ENCODE measurements at regions not wholly inside any gene's neighbourhood (a gene's known extent, or its start where the extent isn't known, plus 50 kb on each side); places are given as distances from the start of the nearest gene placed in this dataset.

DNA sequence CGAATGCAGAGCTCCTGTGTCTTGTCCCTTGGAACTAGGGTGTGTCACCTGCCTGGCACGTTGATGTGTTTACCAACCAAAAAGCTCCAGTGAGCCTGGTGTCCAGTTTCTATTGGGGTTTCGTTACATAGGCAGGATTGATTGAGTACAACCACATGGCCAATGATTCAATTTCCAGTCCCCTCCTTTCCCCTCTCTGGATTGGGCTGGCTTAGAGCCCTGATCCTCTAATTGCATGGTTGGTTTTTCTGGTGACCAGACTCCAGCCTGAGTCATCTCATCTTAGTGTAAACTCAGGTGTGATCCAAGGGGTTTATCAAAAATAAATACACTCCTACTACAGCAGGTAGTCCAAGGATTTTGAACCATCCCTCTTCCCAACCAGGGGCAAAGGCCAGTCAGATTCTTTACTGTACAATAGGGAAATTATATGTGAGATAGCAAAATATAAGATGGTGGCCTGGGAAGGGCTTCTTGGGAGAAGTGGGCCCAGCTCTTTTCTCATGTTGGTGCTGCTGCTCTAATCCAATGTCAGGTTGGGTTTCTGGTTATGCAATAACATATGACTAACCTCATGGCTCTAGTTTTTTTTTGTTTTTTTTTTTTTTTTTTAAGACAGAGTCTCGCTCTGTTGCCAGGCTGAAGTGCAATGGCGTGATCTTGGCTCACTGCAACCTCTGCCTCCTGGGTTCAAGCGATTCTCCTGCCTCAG lies 64.7 kb upstream of the MGAT5 start:
- Mint-ChIP-seq H3K4me3 (no peak overlapping the region), H3K36me3 (peaks cover 16% of the 10 kb centered on the region), H3K27me3 (no peaks in the 10 kb centered on the region), H3K4me1 (ENCODE audit: low read depth) (peaks cover 53% of the 10 kb centered on the region), H3K27ac (no peak overlapping the region), H3K9me3 (peaks cover 5% of the 10 kb centered on the region)
- POLR2A ChIA-PET = no interaction called here
- CTCF ChIA-PET = no interaction called here
- intact Hi-C loops (cut with micrococcal nuclease) = no loop called here
- DNase-seq = no peak

GRCh38 chr2:134190062-134190806 lies 63.6 kb upstream of the MGAT5 start:
- H3K4me3 Mint-ChIP-seq = no peak overlapping the region
- ChIA-PET CTCF (no interaction called here), POLR2A (no interaction called here)
- H3K27ac Mint-ChIP-seq = no peak overlapping the region
- no peaks in the 10 kb centered on the region for H3K27me3 Mint-ChIP-seq
- intact Hi-C loops (cut with micrococcal nuclease) = no loop called here
- H3K4me1 Mint-ChIP-seq (ENCODE audit: low read depth) = peaks cover 52% of the 10 kb centered on the region
- DNase-seq = no peak
- peaks cover 5% of the 10 kb centered on the region for H3K9me3 Mint-ChIP-seq
- H3K36me3 Mint-ChIP-seq = peaks cover 16% of the 10 kb centered on the region

DNA sequence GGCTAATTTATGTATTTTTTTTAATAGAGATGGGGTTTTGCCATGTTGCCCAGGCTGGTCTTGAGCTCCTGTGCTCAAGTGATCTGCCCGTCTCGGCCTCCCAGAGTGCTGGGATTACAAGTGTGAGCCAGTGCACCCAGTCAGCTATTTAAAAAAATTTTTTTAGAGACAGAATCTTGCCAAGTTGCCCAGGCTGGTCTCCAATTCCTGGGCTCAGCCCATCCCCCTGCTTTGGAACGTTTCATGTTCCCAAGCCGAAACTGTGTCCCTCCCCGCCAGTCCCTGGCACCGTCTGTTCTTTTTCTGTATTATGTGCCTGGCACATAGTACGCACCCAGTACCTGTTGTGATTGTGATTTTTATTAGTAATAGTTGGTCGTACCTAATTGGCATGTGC lies 63.1 kb upstream of the MGAT5 start:
- H3K9me3 Mint-ChIP-seq = peaks cover 5% of the 10 kb centered on the region
- H3K4me3 Mint-ChIP-seq = no peak overlapping the region
- DNase-seq = no peak
- ChIA-PET POLR2A (no interaction called here), CTCF (no interaction called here)
- peaks cover 52% of the 10 kb centered on the region for H3K4me1 Mint-ChIP-seq (ENCODE audit: low read depth)
- no peak overlapping the region for H3K27ac Mint-ChIP-seq
- H3K36me3 Mint-ChIP-seq = peaks cover 16% of the 10 kb centered on the region
- intact Hi-C loops (cut with micrococcal nuclease) = no loop called here
- H3K27me3 Mint-ChIP-seq = no peaks in the 10 kb centered on the region

- Mint-ChIP-seq H3K36me3 (peaks cover 16% of the 10 kb centered on the region), H3K9me3 (peaks cover 5% of the 10 kb centered on the region), H3K4me3 (no peak overlapping the region), H3K27ac (no peak overlapping the region), H3K4me1 (ENCODE audit: low read depth) (peaks cover 52% of the 10 kb centered on the region), H3K27me3 (no peaks in the 10 kb centered on the region)
- intact Hi-C loops (cut with micrococcal nuclease) = no loop called here
- DNase-seq = no peak
- POLR2A ChIA-PET = no interaction called here
- CTCF ChIA-PET = no interaction called here
Observed at GRCh38 chr2:134191835-134192234, 62.0 kb upstream of the MGAT5 start.

DNA sequence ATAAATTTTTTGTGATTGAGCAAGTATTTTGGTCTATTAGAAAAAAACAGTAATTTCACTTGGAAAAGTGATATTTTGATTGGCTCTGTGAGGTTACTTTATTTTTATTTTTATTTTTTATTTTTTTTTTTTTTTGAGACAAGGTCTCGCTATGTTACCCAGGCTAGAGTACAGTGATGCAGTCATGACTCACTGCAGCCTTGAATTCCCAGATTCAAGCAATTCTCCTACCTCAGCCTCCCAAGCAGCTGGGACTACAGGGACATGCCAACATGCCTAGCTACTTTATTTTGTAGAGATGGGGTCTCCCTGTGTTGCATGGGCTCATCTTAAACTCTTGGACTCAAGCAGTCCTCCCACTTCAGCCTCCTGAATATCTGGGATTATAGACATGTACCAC lies 60.9 kb upstream of the MGAT5 start:
- Mint-ChIP-seq H3K9me3 (peaks cover 5% of the 10 kb centered on the region), H3K4me3 (no peak overlapping the region), H3K27ac (no peak overlapping the region), H3K36me3 (peaks cover 16% of the 10 kb centered on the region), H3K27me3 (no peaks in the 10 kb centered on the region), H3K4me1 (ENCODE audit: low read depth) (peaks cover 61% of the 10 kb centered on the region)
- POLR2A ChIA-PET = no interaction called here
- CTCF ChIA-PET = interaction anchor here (0.8 kb wide), 1 partner anchor 12 kb away, joined by 3 read pairs; no protein-coding TSS in a partner anchor
- intact Hi-C loops (cut with micrococcal nuclease) = no loop called here
- no peak for DNase-seq

GRCh38 chr2:134194519-134194918 lies 59.4 kb upstream of the MGAT5 start:
- DNase-seq = no peak
- peaks cover 67% of the 10 kb centered on the region for H3K4me1 Mint-ChIP-seq (ENCODE audit: low read depth)
- H3K36me3 Mint-ChIP-seq = peaks cover 16% of the 10 kb centered on the region
- intact Hi-C loops (cut with micrococcal nuclease) = loop anchor here (2.0 kb wide), 1 partner anchor 58 kb away; no protein-coding TSS in a partner anchor
- no peak overlapping the region for H3K4me3 Mint-ChIP-seq
- H3K9me3 Mint-ChIP-seq = peaks cover 5% of the 10 kb centered on the region
- ChIA-PET POLR2A (no interaction called here), CTCF (no interaction called here)
- H3K27ac Mint-ChIP-seq = no peak overlapping the region
- H3K27me3 Mint-ChIP-seq = no peaks in the 10 kb centered on the region

- POLR2A ChIA-PET = no interaction called here
- no peak overlapping the region for H3K4me3 Mint-ChIP-seq
- H3K4me1 Mint-ChIP-seq (ENCODE audit: low read depth) = peaks cover 66% of the 10 kb centered on the region
- peak overlapping the region; percentile 5 for H3K27ac Mint-ChIP-seq
- intact Hi-C loops (cut with micrococcal nuclease) = loop anchor here (1.0 to 2.0 kb wide), 2 partner anchors 38 to 59 kb away; no protein-coding TSS in a partner anchor
- peaks cover 12% of the 10 kb centered on the region for H3K36me3 Mint-ChIP-seq
- DNase-seq = no peak
- H3K27me3 Mint-ChIP-seq = no peaks in the 10 kb centered on the region
- CTCF ChIA-PET = interaction anchor here (1.0 to 4.8 kb wide), 4 partner anchors 12 to 216 kb away, joined by 3 to 51 read pairs (median 13); no protein-coding TSS in a partner anchor
- H3K9me3 Mint-ChIP-seq = peaks cover 5% of the 10 kb centered on the region
Observed at GRCh38 chr2:134195341-134195740, 58.5 kb upstream of the MGAT5 start.

DNA sequence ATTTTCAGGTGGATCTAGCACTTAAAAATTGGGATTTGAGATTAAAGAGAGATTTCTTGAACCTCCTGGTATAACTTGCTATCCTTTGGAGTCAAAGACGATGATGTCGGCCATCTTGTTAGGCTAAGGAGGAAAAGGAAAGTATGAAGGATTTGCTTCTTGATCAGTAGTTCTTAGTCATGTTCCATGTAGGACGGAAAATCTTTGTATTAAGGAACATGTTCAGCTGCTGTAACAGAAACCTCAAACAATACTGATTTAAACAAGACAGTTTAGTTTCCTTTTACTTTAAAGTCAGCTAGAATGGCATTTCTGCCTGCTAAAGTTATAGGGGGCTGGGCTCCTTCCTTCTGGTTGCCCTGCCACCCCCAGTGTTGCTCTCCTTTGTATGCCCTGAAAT lies 56.4 kb upstream of the MGAT5 start:
- Mint-ChIP-seq H3K4me3 (peak overlapping the region; percentile 36), H3K27ac (peak overlapping the region; percentile 79), H3K9me3 (no peaks in the 10 kb centered on the region), H3K4me1 (ENCODE audit: low read depth) (peaks cover 79% of the 10 kb centered on the region), H3K36me3 (no peaks in the 10 kb centered on the region), H3K27me3 (no peaks in the 10 kb centered on the region)
- ChIA-PET CTCF (interaction anchor here (0.6 to 4.8 kb wide), 9 partner anchors 10 to 214 kb away, joined by 3 to 51 read pairs (median 6); no protein-coding TSS in a partner anchor), POLR2A (interaction anchor here (1.1 to 3.2 kb wide), 6 partner anchors 9 to 78 kb away, joined by 4 to 18 read pairs (median 6); no protein-coding TSS in a partner anchor)
- no peak for DNase-seq
- intact Hi-C loops (cut with micrococcal nuclease) = loop anchor here (1.0 to 2.0 kb wide), 5 partner anchors 16 to 71 kb away; no protein-coding TSS in a partner anchor

DNA sequence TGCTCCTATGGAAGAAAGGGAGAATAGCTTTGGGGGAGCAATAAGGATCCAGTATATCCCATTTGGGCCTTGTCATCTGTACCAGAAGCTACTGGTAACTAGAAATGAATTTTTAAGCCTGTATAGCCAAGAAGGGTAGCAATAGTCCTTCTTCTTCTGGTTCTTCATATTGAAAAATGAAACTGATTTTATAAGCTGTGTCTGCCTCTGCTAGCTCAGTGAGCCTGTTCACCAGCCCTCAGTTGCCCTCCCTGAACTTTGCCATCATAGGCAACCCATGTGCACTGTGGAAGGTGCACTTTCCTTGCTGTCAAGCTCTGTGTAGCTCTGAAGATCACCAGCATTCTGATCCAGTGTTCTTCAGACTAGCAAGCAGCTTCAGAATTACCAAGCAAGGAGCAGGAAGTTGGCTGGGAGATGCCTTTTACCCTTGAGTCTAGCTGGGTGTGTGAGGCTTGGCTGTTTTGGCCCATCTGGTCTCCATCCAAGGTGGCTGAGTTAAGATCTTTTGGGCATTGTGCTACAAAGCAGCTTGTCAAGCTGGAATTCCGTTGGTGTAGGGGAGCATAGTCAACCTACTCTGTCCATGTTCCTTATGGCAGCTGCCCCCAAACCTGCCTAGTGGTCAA lies 55.8 kb upstream of the MGAT5 start:
- no peaks in the 10 kb centered on the region for H3K27me3 Mint-ChIP-seq
- ChIA-PET CTCF (interaction anchor here (0.6 to 4.8 kb wide), 8 partner anchors 9 to 214 kb away, joined by 3 to 51 read pairs (median 8); no protein-coding TSS in a partner anchor), POLR2A (interaction anchor here (1.1 to 3.2 kb wide), 6 partner anchors 9 to 78 kb away, joined by 4 to 18 read pairs (median 6); no protein-coding TSS in a partner anchor)
- H3K4me3 Mint-ChIP-seq = peak overlapping the region; percentile 36
- peaks cover 84% of the 10 kb centered on the region for H3K4me1 Mint-ChIP-seq (ENCODE audit: low read depth)
- intact Hi-C loops (cut with micrococcal nuclease) = no loop called here
- DNase-seq = no peak
- no peaks in the 10 kb centered on the region for H3K36me3 Mint-ChIP-seq
- H3K27ac Mint-ChIP-seq = peak overlapping the region; percentile 79
- no peaks in the 10 kb centered on the region for H3K9me3 Mint-ChIP-seq

DNA sequence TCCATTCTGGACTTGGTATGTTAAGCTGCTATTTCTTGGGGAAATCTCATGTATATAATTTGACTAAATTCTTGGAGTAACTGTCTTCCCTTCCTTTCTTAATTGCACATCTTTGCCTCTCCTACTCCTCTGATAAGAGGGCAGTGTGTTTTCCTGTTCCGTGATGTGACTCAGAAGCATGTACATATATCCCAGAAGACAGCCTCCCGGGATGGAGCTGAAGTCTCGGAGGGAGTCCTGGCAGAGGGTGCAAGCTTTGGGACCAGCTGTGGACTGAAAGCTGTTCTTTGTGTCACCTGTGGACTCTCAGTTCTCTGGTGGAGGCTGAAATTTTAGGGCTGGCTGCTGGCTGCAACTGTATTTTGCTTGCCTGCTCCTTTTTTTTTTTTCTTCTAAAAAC lies 54.7 kb upstream of the MGAT5 start:
- Mint-ChIP-seq H3K4me3 (no peak overlapping the region), H3K27ac (no peak overlapping the region), H3K36me3 (no peaks in the 10 kb centered on the region), H3K4me1 (ENCODE audit: low read depth) (peaks cover 79% of the 10 kb centered on the region), H3K27me3 (no peaks in the 10 kb centered on the region), H3K9me3 (no peaks in the 10 kb centered on the region)
- intact Hi-C loops (cut with micrococcal nuclease) = no loop called here
- DNase-seq = no peak
- POLR2A ChIA-PET = interaction anchor here (3.2 kb wide), 1 partner anchor 79 kb away, joined by 18 read pairs; no protein-coding TSS in a partner anchor
- CTCF ChIA-PET = interaction anchor here (0.5 to 4.8 kb wide), 6 partner anchors 8 to 213 kb away, joined by 3 to 51 read pairs (median 16); no protein-coding TSS in a partner anchor

DNA sequence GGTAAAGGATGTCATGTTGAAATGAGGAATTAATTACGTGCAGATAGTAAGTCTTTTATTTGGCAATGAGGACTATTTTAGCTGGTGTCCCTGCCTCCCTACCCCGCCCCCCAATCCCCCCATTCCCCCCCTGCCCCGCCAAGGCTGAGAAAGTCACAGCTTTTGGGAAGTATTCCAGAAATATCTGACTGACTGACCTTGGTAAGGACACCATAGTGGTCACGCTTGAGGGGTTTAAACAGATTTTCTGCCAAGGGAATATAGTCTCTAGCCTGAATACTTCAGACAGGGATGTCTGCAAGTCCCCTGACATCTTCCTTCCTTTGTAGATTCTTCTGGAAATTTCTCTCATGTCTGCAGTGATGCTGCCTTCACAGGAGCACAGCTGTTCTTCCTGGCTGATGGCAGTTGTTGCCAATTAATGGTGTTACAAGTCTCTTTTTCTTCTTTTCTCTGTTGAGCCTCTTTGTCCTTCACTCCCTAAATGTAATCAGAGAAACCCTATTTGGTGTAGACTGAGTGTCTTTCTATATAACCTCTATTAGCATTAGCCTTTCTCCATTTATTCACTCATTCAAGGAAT lies 53.7 kb upstream of the MGAT5 start:
- Mint-ChIP-seq H3K27ac (no peak overlapping the region), H3K9me3 (no peaks in the 10 kb centered on the region), H3K4me1 (ENCODE audit: low read depth) (peaks cover 70% of the 10 kb centered on the region), H3K36me3 (no peaks in the 10 kb centered on the region), H3K27me3 (no peaks in the 10 kb centered on the region), H3K4me3 (no peak overlapping the region)
- no peak for DNase-seq
- POLR2A ChIA-PET = interaction anchor here (3.2 kb wide), 1 partner anchor 80 kb away, joined by 18 read pairs; no protein-coding TSS in a partner anchor
- CTCF ChIA-PET = interaction anchor here (1.8 to 4.8 kb wide), 6 partner anchors 7 to 212 kb away, joined by 6 to 51 read pairs (median 16); no protein-coding TSS in a partner anchor
- intact Hi-C loops (cut with micrococcal nuclease) = no loop called here
